ENCODE measurements at regions not wholly inside any gene's neighbourhood (a gene's known extent, or its start where the extent isn't known, plus 50 kb on each side); places are given as distances from the start of the nearest gene placed in this dataset.
"Not testable (repeated sequence)": the region's sequence is repeated elsewhere in the genome, so short reads cannot be mapped to it uniquely, and the experiment has no call there.

DNA sequence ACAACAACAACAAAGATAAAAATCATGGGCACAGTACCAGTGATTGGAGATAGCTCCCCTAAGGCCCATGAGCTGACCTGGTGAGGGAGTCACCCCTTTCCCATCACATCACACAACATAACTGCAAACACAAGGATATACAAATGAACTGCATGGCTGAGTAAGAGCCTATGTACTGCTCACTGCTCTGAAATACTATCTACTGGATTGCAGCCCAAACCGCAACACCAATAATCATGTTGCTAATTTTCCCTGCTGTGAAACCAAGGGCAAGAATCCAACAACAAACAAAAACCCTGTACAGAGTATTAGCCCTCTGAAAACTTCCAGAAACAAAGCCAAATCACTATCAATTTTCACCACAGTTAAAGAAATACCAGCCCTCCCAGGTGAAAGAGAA lies 1893.2 kb downstream of the PCDH9 start:
- TF ChIP-seq, protein P1, sequence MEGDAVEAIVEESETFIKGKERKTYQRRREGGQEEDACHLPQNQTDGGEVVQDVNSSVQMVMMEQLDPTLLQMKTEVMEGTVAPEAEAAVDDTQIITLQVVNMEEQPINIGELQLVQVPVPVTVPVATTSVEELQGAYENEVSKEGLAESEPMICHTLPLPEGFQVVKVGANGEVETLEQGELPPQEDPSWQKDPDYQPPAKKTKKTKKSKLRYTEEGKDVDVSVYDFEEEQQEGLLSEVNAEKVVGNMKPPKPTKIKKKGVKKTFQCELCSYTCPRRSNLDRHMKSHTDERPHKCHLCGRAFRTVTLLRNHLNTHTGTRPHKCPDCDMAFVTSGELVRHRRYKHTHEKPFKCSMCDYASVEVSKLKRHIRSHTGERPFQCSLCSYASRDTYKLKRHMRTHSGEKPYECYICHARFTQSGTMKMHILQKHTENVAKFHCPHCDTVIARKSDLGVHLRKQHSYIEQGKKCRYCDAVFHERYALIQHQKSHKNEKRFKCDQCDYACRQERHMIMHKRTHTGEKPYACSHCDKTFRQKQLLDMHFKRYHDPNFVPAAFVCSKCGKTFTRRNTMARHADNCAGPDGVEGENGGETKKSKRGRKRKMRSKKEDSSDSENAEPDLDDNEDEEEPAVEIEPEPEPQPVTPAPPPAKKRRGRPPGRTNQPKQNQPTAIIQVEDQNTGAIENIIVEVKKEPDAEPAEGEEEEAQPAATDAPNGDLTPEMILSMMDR (conservative IDR thresholded peaks at IDR 0.05), result no peak

DNA sequence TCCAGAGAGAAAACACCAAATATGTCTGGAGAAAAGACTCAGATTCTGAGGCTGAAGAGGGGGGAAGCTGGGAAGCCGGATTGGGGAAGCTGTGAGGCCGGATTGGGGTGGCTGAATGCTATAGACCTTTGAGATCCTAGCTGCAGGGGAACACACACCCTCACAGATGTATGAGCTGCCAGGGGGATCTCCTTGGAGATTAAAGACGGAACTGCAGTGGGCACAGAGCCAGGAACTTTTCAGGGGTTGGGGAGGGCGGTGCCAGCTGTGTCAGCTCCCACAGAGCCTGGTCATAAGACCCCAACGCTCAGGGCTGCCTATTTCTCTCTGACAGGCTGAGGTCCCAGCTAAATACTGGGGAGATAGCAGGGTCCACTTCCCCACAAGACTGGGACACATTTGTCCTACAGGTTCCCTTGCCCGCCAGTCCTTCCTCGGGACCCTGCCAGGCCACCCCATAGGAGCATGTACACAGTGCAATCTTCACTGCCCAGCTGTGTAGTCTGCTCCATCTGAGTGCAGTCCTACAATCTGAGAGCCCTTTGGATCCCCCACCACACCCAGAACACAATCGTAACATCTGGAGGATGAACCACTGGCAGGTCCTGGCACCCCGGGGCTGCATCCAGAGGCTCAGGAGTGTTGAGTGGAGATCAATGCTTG lies 1893.9 kb downstream of the PCDH9 start:
- H3K27ac ChIP-seq, result no peak overlapping the region
- no peak for TF ChIP-seq ZFX (IDR thresholded peaks at IDR 0.05)
- TF ChIP-seq, protein P1 (conservative IDR thresholded peaks at IDR 0.05), result no peak

More for the DNA sequence above, 1893.2 kb downstream of the PCDH9 start:
- H3K27ac ChIP-seq, result no peak overlapping the region

DNA sequence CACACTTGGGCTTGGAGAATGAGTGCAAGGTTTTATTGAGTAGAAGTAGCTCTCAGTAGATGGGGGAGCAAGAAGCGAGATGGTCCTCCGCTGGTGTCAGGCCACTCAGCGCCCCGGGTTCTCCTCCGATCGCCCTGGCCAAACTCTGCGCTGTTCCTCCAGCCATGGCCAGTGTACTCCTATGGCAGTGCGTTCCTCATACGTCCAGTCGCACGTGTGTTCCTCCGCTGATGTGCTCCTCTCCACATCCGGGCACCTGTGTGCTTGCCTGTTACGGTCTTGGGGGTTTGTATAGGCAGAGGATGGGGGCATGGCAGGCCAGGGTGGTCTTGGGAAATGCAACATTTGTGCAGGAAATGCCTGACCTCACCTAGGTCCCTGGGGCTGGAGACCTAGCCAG lies 1899.4 kb downstream of the PCDH9 start:
- H3K27ac ChIP-seq, result no peak overlapping the region
- TF ChIP-seq ZFX (IDR thresholded peaks at IDR 0.05), result no peak

- TF ChIP-seq, protein P1 (conservative IDR thresholded peaks at IDR 0.05), result no peak
- no peak for TF ChIP-seq ZFX (IDR thresholded peaks at IDR 0.05)
These were observed 1899.8 kb downstream of the PCDH9 start for GRCh38 chr13:65330287-65330686.

DNA sequence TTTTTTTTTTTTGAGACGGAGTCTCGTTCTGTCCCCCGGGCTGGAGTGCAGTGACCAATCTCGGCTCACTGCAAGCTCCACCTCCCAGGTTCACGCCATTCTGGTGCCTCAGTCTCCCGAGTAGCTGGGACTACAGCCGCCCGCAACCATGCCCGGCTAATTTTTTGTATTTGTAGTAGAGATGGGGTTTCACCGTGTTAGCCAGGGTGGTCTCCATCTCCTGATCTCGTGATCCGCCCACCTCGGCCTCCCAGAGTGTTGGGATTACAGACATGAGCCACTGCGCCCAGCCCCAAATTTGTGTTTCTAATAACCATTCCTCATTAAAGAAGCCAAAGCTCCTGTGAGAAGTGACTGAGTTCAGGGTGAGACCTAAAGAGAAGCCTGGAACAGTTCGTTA lies 1906.9 kb downstream of the PCDH9 start:
- not testable (repeated sequence) for H3K27ac ChIP-seq

More at GRCh38 chr13:65330287-65330686, 1899.8 kb downstream of the PCDH9 start:
- no peak overlapping the region for H3K27ac ChIP-seq

GRCh38 chr13:65321423-65321822 lies 1908.7 kb downstream of the PCDH9 start:
- H3K27ac ChIP-seq, result not testable (repeated sequence)

DNA sequence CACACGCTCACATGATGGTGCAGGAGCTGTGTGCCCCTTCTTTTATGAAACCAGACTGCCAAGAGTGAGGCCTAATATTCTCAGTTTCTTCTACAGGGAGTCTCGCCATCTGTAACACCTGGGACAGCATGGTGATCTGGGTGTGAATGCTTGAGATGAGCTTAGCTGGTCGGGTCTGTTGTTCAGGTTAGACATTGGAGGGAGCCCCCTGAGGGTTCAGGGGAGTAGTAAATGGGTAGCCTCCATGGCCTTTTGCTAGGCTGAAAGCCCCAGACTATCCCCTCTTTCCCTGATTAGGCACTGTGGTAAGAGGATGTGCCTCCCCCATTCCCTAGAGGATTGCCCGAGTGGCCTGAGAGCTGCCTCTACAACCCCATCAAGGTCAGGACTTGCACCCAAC lies 1916.1 kb downstream of the PCDH9 start:
- H3K27ac ChIP-seq, result no peak overlapping the region
- TF ChIP-seq ZFX (IDR thresholded peaks at IDR 0.05), result no peak
- TF ChIP-seq, protein P1 (conservative IDR thresholded peaks at IDR 0.05), result no peak

DNA sequence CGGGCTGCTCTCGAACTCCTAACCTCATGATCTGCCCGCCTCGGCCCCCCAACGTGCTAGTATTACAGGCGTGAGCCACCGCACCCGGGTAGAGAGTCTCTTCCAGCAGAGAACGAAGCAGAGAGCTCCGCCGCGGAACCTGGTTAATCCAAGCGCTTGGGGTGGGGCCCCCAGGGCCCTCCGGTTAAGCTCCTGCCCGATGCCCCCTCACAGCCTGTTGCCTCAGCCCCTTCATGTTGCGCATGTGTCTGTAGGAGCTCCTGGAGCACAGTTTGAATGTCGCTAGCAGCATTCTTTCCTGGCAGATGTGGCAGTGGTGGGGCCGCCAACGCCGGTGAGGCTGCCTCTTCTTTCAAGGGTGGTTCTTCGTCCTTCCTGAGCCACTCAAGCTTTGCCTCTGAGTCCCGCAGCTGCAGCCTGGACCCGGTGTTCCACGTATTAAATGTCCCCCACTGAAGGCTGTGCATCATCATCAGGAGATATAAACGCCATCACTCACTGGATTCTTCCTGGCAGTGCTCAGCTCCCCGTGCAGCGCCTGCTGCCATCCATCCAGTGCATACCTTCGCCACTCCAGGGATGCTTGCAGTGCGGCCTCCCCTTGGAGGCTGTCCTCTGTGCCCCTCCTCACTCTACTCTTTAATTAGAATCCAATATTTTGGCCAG lies 1919.3 kb downstream of the PCDH9 start:
- no peak for TF ChIP-seq ZFX (IDR thresholded peaks at IDR 0.05)
- TF ChIP-seq, protein P1 (conservative IDR thresholded peaks at IDR 0.05), result no peak
- no peak overlapping the region for H3K27ac ChIP-seq

DNA sequence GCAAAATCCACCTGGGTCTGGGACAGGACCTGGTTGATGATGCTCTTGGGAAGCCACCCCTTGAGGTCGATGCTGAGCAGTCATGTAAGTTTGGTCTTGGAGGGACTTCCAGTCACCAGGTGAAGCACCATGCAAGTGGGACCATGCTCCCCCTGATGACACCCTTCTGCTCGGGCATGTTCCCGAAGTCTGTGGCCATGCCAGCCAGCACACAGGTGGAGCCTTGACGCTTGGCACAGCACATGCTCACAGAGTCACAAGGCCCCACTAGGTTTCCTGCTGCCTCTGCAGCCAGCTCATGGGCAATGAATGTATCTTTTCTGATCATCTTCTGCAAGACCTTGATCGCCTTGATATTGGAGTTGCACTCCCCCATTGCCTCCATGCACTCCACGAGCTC lies 1920.2 kb downstream of the PCDH9 start:
- H3K27ac ChIP-seq, result no peak overlapping the region
- TF ChIP-seq, protein P1 (conservative IDR thresholded peaks at IDR 0.05), result no peak
- TF ChIP-seq ZFX (IDR thresholded peaks at IDR 0.05), result no peak

GRCh38 chr13:65308729-65309128 lies 1921.4 kb downstream of the PCDH9 start:
- H3K27ac ChIP-seq, result not testable (repeated sequence)

All from C4-2B (cell line).